ENCODE measurements at regions not wholly inside any gene's neighbourhood (a gene's known extent, or its start where the extent isn't known, plus 50 kb on each side); places are given as distances from the start of the nearest gene placed in this dataset.

DNA sequence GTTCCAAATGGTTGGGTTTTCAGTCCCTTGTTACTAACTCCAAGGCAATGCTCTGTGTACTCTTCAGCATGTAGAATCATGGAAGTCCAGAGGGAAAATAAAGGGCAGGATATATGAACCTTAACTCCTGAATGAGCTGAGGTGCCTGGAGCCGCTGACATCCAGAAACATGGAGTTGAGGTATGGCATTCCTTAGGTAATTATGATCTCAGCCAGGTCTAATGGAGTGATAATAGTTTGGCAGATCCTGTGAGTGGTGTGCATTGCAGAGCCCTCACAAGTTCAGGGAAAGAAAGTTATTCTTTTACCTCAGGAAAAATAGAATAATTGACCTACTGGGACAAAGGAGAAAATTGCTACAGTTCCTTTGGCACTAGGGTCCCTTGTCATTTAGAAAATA is 369.1 kb downstream of the ZNF608 start:
- Histone ChIP-seq H3K4me3 (ENCODE audit: low read depth, low read length) (no peak overlapping the region), H3K27me3 (ENCODE audit: insufficient read depth, low read length) (no peaks in the 10 kb centered on the region), H2AFZ (ENCODE audit: low read length, unreplicated experiment) (no peak overlapping the region), H3K79me2 (ENCODE audit: control insufficient read depth, insufficient read depth, low read length, unreplicated experiment) (no peaks in the 10 kb centered on the region), H3K27ac (ENCODE audit: low read depth, low read length) (no peak overlapping the region), H3K4me1 (ENCODE audit: control insufficient read depth, insufficient read depth, low read length, unreplicated experiment) (no peaks in the 10 kb centered on the region), H3K36me3 (ENCODE audit: insufficient read depth, low read length) (no peaks in the 10 kb centered on the region)

DNA sequence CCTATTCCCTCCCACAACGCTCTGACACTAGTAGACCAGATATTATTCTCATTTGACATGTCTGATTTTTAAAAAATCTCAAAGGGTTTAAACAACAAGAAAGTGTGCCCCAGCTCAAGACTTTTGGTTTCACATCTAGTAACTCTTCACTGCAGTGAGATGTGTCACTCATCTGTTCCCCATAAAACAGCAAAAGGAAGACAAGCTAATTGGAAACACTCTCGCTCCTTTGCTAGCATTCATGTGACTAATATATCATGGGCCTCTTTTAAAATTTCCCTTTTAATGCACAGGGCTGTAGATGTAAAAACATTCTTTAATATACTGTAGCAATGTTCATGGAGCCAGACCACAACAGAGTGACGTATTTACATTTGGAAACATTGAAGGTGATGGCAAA is 372.6 kb downstream of the ZNF608 start:
- H2AFZ ChIP-seq (ENCODE audit: low read length, unreplicated experiment) = no peak overlapping the region
- H3K79me2 ChIP-seq (ENCODE audit: control insufficient read depth, insufficient read depth, low read length, unreplicated experiment) = no peaks in the 10 kb centered on the region
- no peaks in the 10 kb centered on the region for H3K36me3 ChIP-seq (ENCODE audit: insufficient read depth, low read length)
- H3K4me3 ChIP-seq (ENCODE audit: low read depth, low read length) = no peak overlapping the region
- H3K4me1 ChIP-seq (ENCODE audit: control insufficient read depth, insufficient read depth, low read length, unreplicated experiment) = no peaks in the 10 kb centered on the region
- H3K27me3 ChIP-seq (ENCODE audit: insufficient read depth, low read length) = no peaks in the 10 kb centered on the region
- no peak overlapping the region for H3K27ac ChIP-seq (ENCODE audit: low read depth, low read length)

DNA sequence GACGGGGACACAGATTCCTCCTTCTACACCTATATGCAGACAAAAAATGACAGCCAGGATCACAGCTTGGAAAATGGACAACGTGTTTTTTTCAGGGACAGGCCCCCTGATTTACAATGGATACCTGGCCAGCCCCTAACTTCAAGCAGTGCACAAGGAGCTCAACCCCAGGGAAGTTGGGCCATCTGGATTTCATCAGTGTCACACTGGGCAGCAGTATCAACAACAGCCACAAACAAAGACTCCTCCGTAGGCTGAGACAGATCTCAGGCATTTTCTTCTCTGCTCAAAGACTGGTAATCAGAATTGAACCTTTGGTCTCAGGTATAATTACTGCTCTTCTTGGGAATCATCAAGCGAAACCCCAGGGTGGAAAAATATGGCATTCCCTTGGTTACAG is 374.0 kb downstream of the ZNF608 start:
- Histone ChIP-seq H3K27me3 (ENCODE audit: insufficient read depth, low read length) (no peaks in the 10 kb centered on the region), H3K4me1 (ENCODE audit: control insufficient read depth, insufficient read depth, low read length, unreplicated experiment) (no peaks in the 10 kb centered on the region), H2AFZ (ENCODE audit: low read length, unreplicated experiment) (no peak overlapping the region), H3K27ac (ENCODE audit: low read depth, low read length) (no peak overlapping the region), H3K4me3 (ENCODE audit: low read depth, low read length) (no peak overlapping the region), H3K36me3 (ENCODE audit: insufficient read depth, low read length) (no peaks in the 10 kb centered on the region), H3K79me2 (ENCODE audit: control insufficient read depth, insufficient read depth, low read length, unreplicated experiment) (no peaks in the 10 kb centered on the region)

DNA sequence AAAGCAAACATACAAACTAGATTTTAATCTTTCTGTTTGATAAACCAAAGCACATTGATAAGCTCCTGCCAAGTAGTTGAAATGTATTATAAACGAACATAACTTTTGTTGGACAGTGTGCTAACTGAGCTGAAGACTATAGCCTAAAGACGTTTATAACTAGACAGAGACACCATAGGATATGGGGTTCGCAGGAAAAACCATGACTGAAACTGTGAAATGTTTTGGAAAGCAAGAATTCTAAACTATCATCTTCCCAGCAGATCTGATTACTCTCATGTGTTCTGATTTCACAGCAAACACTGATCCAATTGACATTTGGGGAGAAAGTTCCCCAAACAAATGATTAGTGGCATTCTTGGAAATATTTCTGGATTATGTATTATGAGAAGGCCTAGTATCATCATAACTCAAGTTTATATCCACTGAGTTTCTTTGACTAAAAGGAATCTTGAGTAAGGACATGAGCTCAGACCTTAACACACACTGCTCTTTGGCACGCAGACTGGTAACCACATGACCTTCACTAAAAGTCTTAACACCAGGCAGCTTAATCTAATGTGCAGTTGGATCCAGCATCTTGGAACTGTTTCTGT is 375.2 kb downstream of the ZNF608 start:
- Histone ChIP-seq H3K4me3 (ENCODE audit: low read depth, low read length) (no peak overlapping the region), H3K4me1 (ENCODE audit: control insufficient read depth, insufficient read depth, low read length, unreplicated experiment) (no peaks in the 10 kb centered on the region), H2AFZ (ENCODE audit: low read length, unreplicated experiment) (no peak overlapping the region), H3K79me2 (ENCODE audit: control insufficient read depth, insufficient read depth, low read length, unreplicated experiment) (no peaks in the 10 kb centered on the region), H3K27me3 (ENCODE audit: insufficient read depth, low read length) (no peaks in the 10 kb centered on the region), H3K36me3 (ENCODE audit: insufficient read depth, low read length) (no peaks in the 10 kb centered on the region), H3K27ac (ENCODE audit: low read depth, low read length) (no peak overlapping the region)

DNA sequence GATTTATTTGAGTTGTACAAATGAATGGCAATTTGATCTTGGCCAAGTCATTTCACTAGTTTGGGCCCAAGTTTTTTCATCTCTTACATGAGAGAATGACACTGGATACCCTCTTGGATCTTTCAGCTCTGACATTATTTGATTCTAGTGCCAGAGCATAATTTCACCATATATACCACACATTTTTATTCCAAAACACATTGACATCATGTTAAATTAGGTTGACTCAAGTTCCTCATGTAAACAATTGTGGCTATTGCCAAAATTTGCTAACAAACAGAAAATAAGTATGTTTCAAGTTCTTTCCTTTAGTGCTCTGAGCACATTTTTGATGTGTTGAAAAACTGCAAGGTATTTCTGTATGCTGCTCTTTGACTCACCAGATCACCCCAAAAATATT is 375.8 kb downstream of the ZNF608 start:
- Histone ChIP-seq H3K36me3 (ENCODE audit: insufficient read depth, low read length) (no peaks in the 10 kb centered on the region), H3K27ac (ENCODE audit: low read depth, low read length) (no peak overlapping the region), H2AFZ (ENCODE audit: low read length, unreplicated experiment) (no peak overlapping the region), H3K4me3 (ENCODE audit: low read depth, low read length) (no peak overlapping the region), H3K79me2 (ENCODE audit: control insufficient read depth, insufficient read depth, low read length, unreplicated experiment) (no peaks in the 10 kb centered on the region), H3K27me3 (ENCODE audit: insufficient read depth, low read length) (no peaks in the 10 kb centered on the region), H3K4me1 (ENCODE audit: control insufficient read depth, insufficient read depth, low read length, unreplicated experiment) (no peaks in the 10 kb centered on the region)

DNA sequence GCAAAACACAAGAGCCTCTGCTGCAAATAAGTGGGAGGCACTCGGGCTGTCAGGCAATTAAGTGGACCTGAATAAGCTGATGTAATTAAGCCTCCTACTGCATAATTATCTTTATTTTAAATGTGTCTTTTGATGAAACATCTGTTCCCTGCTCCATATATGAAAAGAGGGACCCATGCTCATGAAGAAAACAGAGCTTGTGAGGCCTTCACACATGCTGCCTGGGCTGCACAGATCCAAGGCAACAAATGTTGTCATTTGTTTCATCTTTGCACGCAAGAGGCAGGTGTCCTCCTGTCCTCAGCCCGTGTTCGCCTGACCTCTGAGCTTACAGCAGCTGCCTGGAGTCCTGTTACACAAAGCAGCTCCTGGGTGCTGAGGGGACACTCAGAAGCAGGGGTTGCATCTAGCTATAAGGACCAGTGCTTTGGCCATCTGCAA is 381.1 kb downstream of the ZNF608 start:
- Histone ChIP-seq H3K4me3 (ENCODE audit: low read depth, low read length) (no peak overlapping the region), H2AFZ (ENCODE audit: low read length, unreplicated experiment) (no peak overlapping the region), H3K4me1 (ENCODE audit: control insufficient read depth, insufficient read depth, low read length, unreplicated experiment) (no peaks in the 10 kb centered on the region), H3K27me3 (ENCODE audit: insufficient read depth, low read length) (no peaks in the 10 kb centered on the region), H3K79me2 (ENCODE audit: control insufficient read depth, insufficient read depth, low read length, unreplicated experiment) (no peaks in the 10 kb centered on the region), H3K36me3 (ENCODE audit: insufficient read depth, low read length) (no peaks in the 10 kb centered on the region), H3K27ac (ENCODE audit: low read depth, low read length) (no peak overlapping the region)

DNA sequence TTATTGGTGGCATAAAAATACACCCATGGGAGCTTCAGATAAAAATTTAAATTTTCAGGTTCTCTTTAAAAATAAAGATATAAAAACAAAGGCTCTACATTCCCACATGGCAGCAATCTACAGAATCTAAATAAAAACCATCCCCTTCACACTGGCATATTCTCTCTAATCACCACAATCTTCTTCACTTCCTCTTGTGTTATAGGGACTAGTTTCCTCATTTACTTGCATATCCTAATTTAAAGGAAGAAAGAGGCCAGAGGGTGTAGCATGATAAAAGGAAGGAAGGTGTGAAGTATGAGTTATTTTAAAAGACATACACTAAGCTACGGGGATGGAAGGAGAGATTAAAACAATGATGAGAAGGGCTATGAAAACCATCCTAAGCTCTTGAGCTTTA is 390.5 kb downstream of the ZNF608 start:
- H3K27me3 ChIP-seq (ENCODE audit: insufficient read depth, low read length) = no peaks in the 10 kb centered on the region
- no peak overlapping the region for H3K27ac ChIP-seq (ENCODE audit: low read depth, low read length)
- no peak overlapping the region for H2AFZ ChIP-seq (ENCODE audit: low read length, unreplicated experiment)
- no peaks in the 10 kb centered on the region for H3K36me3 ChIP-seq (ENCODE audit: insufficient read depth, low read length)
- no peaks in the 10 kb centered on the region for H3K4me1 ChIP-seq (ENCODE audit: control insufficient read depth, insufficient read depth, low read length, unreplicated experiment)
- H3K79me2 ChIP-seq (ENCODE audit: control insufficient read depth, insufficient read depth, low read length, unreplicated experiment) = no peaks in the 10 kb centered on the region
- no peak overlapping the region for H3K4me3 ChIP-seq (ENCODE audit: low read depth, low read length)

DNA sequence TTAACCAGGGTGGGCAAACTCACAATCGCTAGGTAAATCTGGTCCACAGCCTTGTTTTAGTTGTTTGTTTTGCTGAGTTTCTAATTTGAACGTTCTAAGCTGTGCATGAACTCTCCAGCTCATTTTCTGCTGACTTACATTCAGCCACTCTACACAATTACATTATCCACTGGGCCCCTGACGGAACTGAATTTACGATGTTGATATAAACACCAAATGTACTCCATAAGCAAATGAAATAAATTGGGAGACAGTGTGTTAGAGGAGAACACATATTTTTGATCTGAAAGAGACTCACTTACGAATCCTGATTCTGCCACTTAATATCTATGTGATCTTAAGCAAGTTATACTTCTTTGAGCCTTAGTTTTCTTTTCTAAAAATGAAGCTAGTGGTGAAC is 393.4 kb downstream of the ZNF608 start:
- Histone ChIP-seq H3K36me3 (ENCODE audit: insufficient read depth, low read length) (no peaks in the 10 kb centered on the region), H3K79me2 (ENCODE audit: control insufficient read depth, insufficient read depth, low read length, unreplicated experiment) (no peaks in the 10 kb centered on the region), H3K27ac (ENCODE audit: low read depth, low read length) (no peak overlapping the region), H3K4me3 (ENCODE audit: low read depth, low read length) (no peak overlapping the region), H2AFZ (ENCODE audit: low read length, unreplicated experiment) (no peak overlapping the region), H3K27me3 (ENCODE audit: insufficient read depth, low read length) (no peaks in the 10 kb centered on the region), H3K4me1 (ENCODE audit: control insufficient read depth, insufficient read depth, low read length, unreplicated experiment) (no peaks in the 10 kb centered on the region)

DNA sequence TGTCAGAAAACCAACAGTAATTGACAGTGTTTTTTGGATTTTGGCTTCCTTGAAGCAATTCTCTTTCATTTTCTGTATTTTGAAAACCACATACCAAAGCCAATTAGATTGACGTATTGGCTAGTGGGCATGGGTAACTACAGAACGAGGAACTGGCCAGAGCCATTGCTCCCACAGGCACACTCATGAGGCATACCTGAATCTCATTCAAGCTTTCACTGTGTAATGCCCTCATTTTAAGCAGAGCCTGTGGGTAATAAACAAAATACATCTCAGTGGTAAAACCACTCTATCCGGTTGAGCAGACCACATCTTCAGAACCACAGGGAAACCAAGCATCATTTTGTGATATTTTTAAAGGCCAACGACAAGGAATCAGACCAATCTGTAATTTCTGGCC is 394.1 kb downstream of the ZNF608 start:
- Histone ChIP-seq H3K36me3 (ENCODE audit: insufficient read depth, low read length) (no peaks in the 10 kb centered on the region), H3K27ac (ENCODE audit: low read depth, low read length) (no peak overlapping the region), H3K79me2 (ENCODE audit: control insufficient read depth, insufficient read depth, low read length, unreplicated experiment) (no peaks in the 10 kb centered on the region)

DNA sequence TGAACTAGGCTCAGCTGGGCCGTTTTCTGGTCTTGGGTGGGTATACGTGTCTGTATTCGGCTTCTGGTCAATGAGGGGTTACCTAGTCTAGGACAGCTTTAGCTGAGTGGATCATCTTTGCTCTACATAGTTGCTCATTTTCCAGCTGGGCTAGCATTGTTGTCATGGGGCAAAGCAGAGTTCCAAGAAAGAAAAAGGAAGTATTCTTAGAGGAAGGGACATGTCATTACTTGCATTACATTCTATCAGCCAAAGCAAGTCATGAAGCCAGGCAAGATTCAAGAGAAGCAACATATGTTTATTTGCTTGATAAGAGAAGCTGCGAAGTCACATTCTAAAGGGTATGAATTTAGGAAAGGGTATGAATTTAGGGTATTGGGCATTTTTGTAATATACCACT is 396.5 kb downstream of the ZNF608 start:
- Histone ChIP-seq H3K79me2 (ENCODE audit: control insufficient read depth, insufficient read depth, low read length, unreplicated experiment) (no peaks in the 10 kb centered on the region), H2AFZ (ENCODE audit: low read length, unreplicated experiment) (no peak overlapping the region), H3K4me1 (ENCODE audit: control insufficient read depth, insufficient read depth, low read length, unreplicated experiment) (no peaks in the 10 kb centered on the region), H3K27me3 (ENCODE audit: insufficient read depth, low read length) (no peaks in the 10 kb centered on the region), H3K36me3 (ENCODE audit: insufficient read depth, low read length) (no peaks in the 10 kb centered on the region), H3K4me3 (ENCODE audit: low read depth, low read length) (no peak overlapping the region), H3K27ac (ENCODE audit: low read depth, low read length) (no peak overlapping the region)

More for the DNA sequence above, 394.1 kb downstream of the ZNF608 start:
- Histone ChIP-seq H3K4me1 (ENCODE audit: control insufficient read depth, insufficient read depth, low read length, unreplicated experiment) (no peaks in the 10 kb centered on the region), H2AFZ (ENCODE audit: low read length, unreplicated experiment) (no peak overlapping the region), H3K4me3 (ENCODE audit: low read depth, low read length) (no peak overlapping the region), H3K27me3 (ENCODE audit: insufficient read depth, low read length) (no peaks in the 10 kb centered on the region)

DNA sequence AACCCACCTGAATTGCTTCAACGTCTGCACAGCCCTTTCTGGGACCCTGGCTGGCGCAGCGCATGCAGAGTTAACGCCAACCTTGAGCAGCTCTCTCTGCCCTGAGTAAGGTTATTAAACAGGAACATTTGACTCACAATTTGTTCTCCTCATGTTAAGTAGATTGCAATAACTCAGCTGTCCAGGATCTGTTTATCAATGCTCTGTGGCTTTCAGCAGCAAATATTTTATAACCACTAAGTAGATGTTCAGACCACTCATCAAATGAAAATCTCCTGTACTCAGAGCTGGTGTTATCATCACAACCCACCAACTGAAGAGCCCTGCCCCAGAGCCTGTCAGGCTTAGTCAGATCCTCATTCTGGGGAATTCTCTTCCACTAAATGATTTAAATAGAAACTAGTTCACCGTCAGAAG is 403.0 kb downstream of the ZNF608 start:
- peak overlapping the region; percentile 73 for H3K27ac ChIP-seq (ENCODE audit: low read depth, low read length)
- H3K27me3 ChIP-seq (ENCODE audit: insufficient read depth, low read length) = no peaks in the 10 kb centered on the region
- H3K4me3 ChIP-seq (ENCODE audit: low read depth, low read length) = peak overlapping the region; percentile 52; the same call in 1 of the 2 replicates
- no peak overlapping the region for H2AFZ ChIP-seq (ENCODE audit: low read length, unreplicated experiment)
- no peaks in the 10 kb centered on the region for H3K36me3 ChIP-seq (ENCODE audit: insufficient read depth, low read length)
- H3K79me2 ChIP-seq (ENCODE audit: control insufficient read depth, insufficient read depth, low read length, unreplicated experiment) = no peaks in the 10 kb centered on the region
- peaks cover 28% of the 10 kb centered on the region for H3K4me1 ChIP-seq (ENCODE audit: control insufficient read depth, insufficient read depth, low read length, unreplicated experiment)

Data from ACC112 (cell line).